GM18870 (cell line): ENCODE measurements at regions not wholly inside any gene's neighbourhood (a gene's known extent, or its start where the extent isn't known, plus 50 kb on each side); places are given as distances from the start of the nearest gene placed in this dataset.

Experiments
- ATAC-seq: cut with Tn5 transposase; IDR thresholded peaks from one replicate; pipeline ENCODE4 v1.9.1; 2021; ENCODE audit warnings: moderate library complexity; ENCODE audit not compliant: unreplicated experiment

DNA sequence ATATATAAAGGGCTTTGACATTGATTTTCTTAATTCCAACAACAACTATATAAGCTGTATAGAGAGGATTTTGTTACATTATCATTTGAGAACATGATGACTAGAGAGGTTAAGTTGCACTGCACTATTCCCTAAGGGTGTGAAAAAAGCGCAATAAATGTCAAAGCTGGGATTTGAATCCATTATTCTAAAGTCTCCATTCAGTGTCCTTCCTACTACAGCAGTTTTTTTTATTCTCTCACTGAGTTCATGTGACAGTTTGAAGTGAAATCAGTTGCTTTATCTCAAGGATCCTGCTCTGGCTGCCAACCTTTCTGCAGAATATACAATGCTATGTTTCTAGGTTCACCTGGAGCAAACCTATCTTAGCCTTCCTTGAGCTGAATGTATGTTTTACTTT, 177.5 kb downstream of the ANKRD50 start:
- no peak for ATAC-seq

DNA sequence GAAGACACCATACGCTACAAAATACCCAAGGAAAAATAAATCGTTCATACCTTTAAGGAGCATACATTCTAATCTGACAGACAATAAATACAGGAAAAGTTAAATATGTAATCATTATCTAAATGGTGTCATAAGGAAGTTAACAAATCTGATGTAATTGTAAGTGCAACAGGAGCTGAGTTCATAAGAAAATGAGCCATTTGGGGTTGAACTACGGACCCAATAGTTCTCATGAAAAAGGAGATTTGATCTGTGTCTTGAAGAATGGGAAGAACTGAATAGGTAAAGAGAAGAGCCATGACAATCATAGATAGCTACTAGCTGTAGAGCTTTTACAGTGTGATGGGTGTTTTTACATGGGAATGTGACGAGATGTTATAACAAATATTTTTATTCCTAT, 175.6 kb downstream of the ANKRD50 start:
- no peak for ATAC-seq

GRCh38 chr4:124537971-124538370, 174.6 kb downstream of the ANKRD50 start:
- ATAC-seq, result no peak

- ATAC-seq, result no peak
Measured at GRCh38 chr4:124540014-124540413, 172.5 kb downstream of the ANKRD50 start.

GRCh38 chr4:124541652-124542420, 170.7 kb downstream of the ANKRD50 start:
- no peak for ATAC-seq

DNA sequence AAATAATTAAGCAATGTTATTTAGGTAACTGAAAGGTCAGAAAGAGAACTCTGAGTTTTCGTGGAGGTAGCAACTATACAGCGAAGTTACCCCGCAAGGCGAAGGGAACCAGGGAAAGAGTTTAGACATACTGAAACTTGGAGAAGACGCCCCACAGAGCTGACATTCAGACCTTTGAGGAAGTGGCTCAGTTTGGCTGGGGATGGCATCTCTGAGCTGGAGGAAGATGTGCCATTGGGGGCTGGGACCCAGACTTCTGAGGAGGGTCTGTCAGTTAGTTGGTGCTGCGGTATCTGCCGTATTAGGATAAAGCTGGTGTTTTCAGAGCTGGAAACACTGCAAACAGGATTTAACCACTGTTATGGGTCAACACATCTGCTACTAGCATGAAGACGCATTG, 156.6 kb downstream of the ANKRD50 start:
- no peak for ATAC-seq

- ATAC-seq, result no peak
Measured at GRCh38 chr4:124564121-124564520, 148.4 kb downstream of the ANKRD50 start.

DNA sequence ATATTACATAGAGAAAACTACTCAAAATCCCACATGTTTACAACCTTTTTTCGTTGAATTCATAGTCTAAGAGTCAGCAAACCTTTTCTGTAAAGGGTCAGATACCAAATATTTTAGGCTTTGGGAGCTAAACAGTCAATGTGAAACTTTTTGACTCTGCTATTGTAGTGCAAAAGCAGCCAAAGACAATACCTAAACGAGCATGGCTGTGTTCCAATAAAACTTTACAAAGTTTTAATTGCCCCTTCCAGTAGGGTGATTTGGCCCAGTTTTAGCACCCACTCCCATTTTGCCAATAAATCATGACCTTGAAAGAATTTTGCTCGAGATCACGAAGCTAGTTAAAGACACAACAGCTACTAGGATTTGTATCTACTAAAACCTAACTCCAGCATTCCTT, 147.2 kb downstream of the ANKRD50 start:
- ATAC-seq, result no peak

GRCh38 chr4:124566030-124566429, 146.5 kb downstream of the ANKRD50 start:
- no peak for ATAC-seq

DNA sequence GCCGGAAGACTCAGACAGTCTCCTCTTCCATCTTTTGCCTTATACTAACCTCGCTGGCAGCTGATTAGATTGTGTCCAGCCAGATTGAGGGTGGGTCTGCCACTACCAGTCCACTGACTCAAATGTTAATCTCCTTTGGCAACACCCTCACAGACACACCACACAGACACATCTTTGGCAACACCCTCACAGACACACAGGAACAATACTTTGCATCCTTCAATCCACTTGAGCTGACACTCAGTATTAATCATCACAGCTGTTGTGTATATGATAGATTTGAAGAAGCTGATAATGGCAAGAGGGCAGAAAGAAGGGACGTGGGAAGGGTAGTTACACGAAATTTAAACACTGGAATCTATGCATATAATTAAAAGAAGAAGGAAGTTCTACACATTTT, 139.5 kb downstream of the ANKRD50 start:
- ATAC-seq, result no peak

- no peak for ATAC-seq
Measured at GRCh38 chr4:124579896-124580295, 132.6 kb downstream of the ANKRD50 start.

GRCh38 chr4:124583797-124584196, 128.7 kb downstream of the ANKRD50 start:
- ATAC-seq, result no peak

DNA sequence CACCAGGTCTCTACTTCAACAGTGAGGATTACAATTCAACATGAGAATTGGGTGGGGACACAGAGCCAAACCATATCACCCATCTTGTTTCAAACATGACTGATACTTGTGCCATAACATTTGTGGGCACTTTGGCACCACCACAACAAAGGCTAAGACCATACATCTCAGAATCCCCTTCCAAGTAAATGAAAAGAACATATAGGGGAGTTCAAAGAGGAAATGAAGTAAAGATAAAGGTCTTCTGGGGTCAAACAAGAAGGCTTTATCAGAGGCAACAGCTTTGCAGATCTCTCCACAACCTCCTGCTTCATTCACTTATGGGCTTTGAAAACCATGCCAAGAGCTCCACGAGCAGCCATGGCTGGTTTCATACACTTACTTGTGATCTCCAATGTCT, 122.7 kb downstream of the ANKRD50 start:
- ATAC-seq, result no peak

DNA sequence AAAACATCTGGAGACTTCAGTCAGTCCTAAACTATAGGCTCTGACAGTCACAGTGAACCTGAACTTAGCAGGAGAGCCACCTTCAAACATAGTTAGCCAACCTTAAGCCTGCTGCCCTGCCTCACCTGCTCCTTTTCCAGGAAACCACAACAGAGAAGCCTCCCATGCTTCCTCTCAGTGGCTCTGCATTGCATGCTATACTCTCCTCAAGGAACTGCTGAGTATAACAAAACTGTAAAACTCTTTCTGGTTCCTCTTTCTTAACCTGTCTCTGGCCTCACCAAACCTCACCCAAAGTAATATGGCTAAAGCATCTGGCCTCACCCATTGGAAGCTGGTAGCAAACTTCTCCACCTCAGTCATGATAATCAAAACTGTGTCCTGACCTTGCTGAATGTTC, 122.1 kb downstream of the ANKRD50 start:
- no peak for ATAC-seq

- ATAC-seq, result no peak
Measured at GRCh38 chr4:124591637-124592036, 120.9 kb downstream of the ANKRD50 start.

DNA sequence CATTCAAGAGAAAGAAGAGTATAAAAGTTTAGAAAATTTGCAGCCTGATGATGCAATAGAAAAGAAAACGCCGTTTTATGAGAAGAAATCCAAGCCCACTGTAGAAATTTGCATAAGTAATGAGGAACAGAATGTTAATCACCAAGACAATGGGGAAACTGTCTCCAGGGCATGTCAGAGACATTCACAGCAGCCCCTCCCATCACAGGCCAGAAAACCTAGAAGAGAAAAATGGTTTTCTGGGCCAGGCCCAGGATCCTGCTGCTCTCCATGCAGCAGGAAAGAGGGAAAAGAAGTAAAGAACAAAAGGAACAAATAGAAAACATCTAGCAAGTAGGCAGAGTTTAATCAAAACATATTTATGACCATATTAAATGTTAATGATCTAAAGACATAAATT, 119.0 kb downstream of the ANKRD50 start:
- no peak for ATAC-seq

GRCh38 chr4:124594945-124595344, 117.6 kb downstream of the ANKRD50 start:
- ATAC-seq, result no peak

DNA sequence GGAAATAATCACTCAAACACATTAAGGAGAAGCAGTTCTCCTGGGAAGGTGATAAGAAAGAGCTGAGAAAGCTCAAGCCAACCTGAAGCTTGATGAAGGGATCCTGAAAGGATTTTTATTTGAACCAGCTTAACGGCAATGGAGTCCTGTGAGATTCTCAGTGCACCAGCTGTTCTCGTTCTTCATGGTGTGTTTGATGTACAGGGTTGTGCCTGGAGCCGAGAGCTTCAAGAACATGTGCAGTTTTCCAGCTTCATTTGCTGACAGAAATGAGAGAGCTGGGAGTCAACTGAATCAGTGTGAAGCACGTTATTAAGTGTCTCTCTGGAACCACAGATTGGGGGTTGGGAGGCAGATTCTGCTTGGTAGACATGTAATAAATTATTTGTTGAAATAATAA, 115.7 kb downstream of the ANKRD50 start:
- ATAC-seq, result no peak

DNA sequence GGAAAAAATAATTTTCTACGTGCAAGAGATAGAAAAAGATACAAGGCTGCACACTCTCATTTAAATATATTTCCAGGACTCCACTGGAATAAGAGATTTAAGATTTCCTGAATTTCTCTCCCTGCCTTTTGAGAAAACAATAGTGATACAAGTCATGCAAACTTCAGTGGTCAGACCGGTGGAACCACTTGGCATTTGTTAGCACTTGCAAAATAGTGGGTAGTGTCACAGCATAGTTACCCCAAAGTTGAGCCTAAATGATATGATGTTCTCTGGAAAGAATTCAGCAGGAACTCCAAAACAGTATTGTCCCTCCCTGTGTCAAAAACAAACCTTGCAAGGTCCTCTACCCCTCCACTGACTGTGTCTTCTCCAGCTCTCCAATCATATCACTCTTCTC, 102.3 kb downstream of the ANKRD50 start:
- ATAC-seq, result no peak
